ENCODE measurements at regions not wholly inside any gene's neighbourhood (a gene's known extent, or its start where the extent isn't known, plus 50 kb on each side); places are given as distances from the start of the nearest gene placed in this dataset.
"Not testable (repeated sequence)": the region's sequence is repeated elsewhere in the genome, so short reads cannot be mapped to it uniquely, and the experiment has no call there.

- H3K4me3 ChIP-seq (ENCODE audit: low read depth in 1 of 2, low read length in 2 of 2), result no peak overlapping the region
- H3K36me3 ChIP-seq (ENCODE audit: control insufficient read depth in 1 of 2, insufficient read depth in 2 of 2, low read length in 2 of 2), result no peaks in the 10 kb centered on the region
- H3K27me3 ChIP-seq (ENCODE audit: control insufficient read depth in 1 of 2, insufficient read depth in 2 of 2, low read length in 2 of 2), result no peaks in the 10 kb centered on the region
- H3K9me3 ChIP-seq (ENCODE audit: control insufficient read depth in 1 of 2, low read length in 2 of 2), result no peaks in the 10 kb centered on the region
- no peaks in the 10 kb centered on the region for H3K4me1 ChIP-seq (ENCODE audit: control insufficient read depth in 1 of 2, insufficient read depth in 2 of 2, low read length in 2 of 2)
- no peak overlapping the region for H3K27ac ChIP-seq (ENCODE audit: low read depth, low read length)
- no peak overlapping the region for H3K9ac ChIP-seq (ENCODE audit: low read depth in 1 of 2, low read length in 2 of 2)
Measured at GRCh38 chr5:130651440-130651839, 513.6 kb downstream of the HINT1 start.

- Histone ChIP-seq H3K9me3 (ENCODE audit: control insufficient read depth in 1 of 2, low read length in 2 of 2) (peaks cover 0 to 8% of the 10 kb centered on the region in 2 donors), H3K9ac (ENCODE audit: low read depth in 1 of 2, low read length in 2 of 2) (no peak overlapping the region), H3K4me3 (ENCODE audit: low read depth in 1 of 2, low read length in 2 of 2) (no peak overlapping the region), H3K27ac (ENCODE audit: low read depth, low read length) (no peak overlapping the region), H3K36me3 (ENCODE audit: control insufficient read depth in 1 of 2, insufficient read depth in 2 of 2, low read length in 2 of 2) (no peaks in the 10 kb centered on the region), H3K27me3 (ENCODE audit: control insufficient read depth in 1 of 2, insufficient read depth in 2 of 2, low read length in 2 of 2) (no peaks in the 10 kb centered on the region), H3K4me1 (ENCODE audit: control insufficient read depth in 1 of 2, insufficient read depth in 2 of 2, low read length in 2 of 2) (no peaks in the 10 kb centered on the region)
Measured at GRCh38 chr5:130643321-130643720, 521.7 kb downstream of the HINT1 start.

GRCh38 chr5:130642461-130642860, 522.6 kb downstream of the HINT1 start:
- no peaks in the 10 kb centered on the region for H3K4me1 ChIP-seq (ENCODE audit: control insufficient read depth in 1 of 2, insufficient read depth in 2 of 2, low read length in 2 of 2)
- no peak overlapping the region for H3K4me3 ChIP-seq (ENCODE audit: low read depth in 1 of 2, low read length in 2 of 2)
- no peak overlapping the region for H3K27ac ChIP-seq (ENCODE audit: low read depth, low read length)
- H3K36me3 ChIP-seq (ENCODE audit: control insufficient read depth in 1 of 2, insufficient read depth in 2 of 2, low read length in 2 of 2), result no peaks in the 10 kb centered on the region
- H3K9ac ChIP-seq (ENCODE audit: low read depth in 1 of 2, low read length in 2 of 2), result no peak overlapping the region
- H3K27me3 ChIP-seq (ENCODE audit: control insufficient read depth in 1 of 2, insufficient read depth in 2 of 2, low read length in 2 of 2), result no peaks in the 10 kb centered on the region
- H3K9me3 ChIP-seq (ENCODE audit: control insufficient read depth in 1 of 2, low read length in 2 of 2), result peaks cover 0 to 8% of the 10 kb centered on the region in 2 donors

- Histone ChIP-seq H3K27me3 (ENCODE audit: control insufficient read depth in 1 of 2, insufficient read depth in 2 of 2, low read length in 2 of 2) (no peaks in the 10 kb centered on the region), H3K9me3 (ENCODE audit: control insufficient read depth in 1 of 2, low read length in 2 of 2) (peaks cover 0 to 3% of the 10 kb centered on the region in 2 donors), H3K27ac (ENCODE audit: low read depth, low read length) (no peak overlapping the region), H3K9ac (ENCODE audit: low read depth in 1 of 2, low read length in 2 of 2) (no peak overlapping the region), H3K36me3 (ENCODE audit: control insufficient read depth in 1 of 2, insufficient read depth in 2 of 2, low read length in 2 of 2) (no peaks in the 10 kb centered on the region), H3K4me3 (ENCODE audit: low read depth in 1 of 2, low read length in 2 of 2) (no peak overlapping the region), H3K4me1 (ENCODE audit: control insufficient read depth in 1 of 2, insufficient read depth in 2 of 2, low read length in 2 of 2) (no peaks in the 10 kb centered on the region)
Measured at GRCh38 chr5:130627145-130627544, 537.9 kb downstream of the HINT1 start.

- H3K4me3 ChIP-seq (ENCODE audit: low read depth in 1 of 2, low read length in 2 of 2), result no peak overlapping the region
- H3K9ac ChIP-seq (ENCODE audit: low read depth in 1 of 2, low read length in 2 of 2), result no peak overlapping the region
- H3K4me1 ChIP-seq (ENCODE audit: control insufficient read depth in 1 of 2, insufficient read depth in 2 of 2, low read length in 2 of 2), result no peaks in the 10 kb centered on the region
- H3K36me3 ChIP-seq (ENCODE audit: control insufficient read depth in 1 of 2, insufficient read depth in 2 of 2, low read length in 2 of 2), result no peaks in the 10 kb centered on the region
- no peaks in the 10 kb centered on the region for H3K27me3 ChIP-seq (ENCODE audit: control insufficient read depth in 1 of 2, insufficient read depth in 2 of 2, low read length in 2 of 2)
- no peak overlapping the region for H3K27ac ChIP-seq (ENCODE audit: low read depth, low read length)
- H3K9me3 ChIP-seq (ENCODE audit: control insufficient read depth in 1 of 2, low read length in 2 of 2), result peaks cover 0 to 3% of the 10 kb centered on the region in 2 donors
Measured at GRCh38 chr5:130624805-130625204, 540.3 kb downstream of the HINT1 start.

- Histone ChIP-seq H3K9ac (ENCODE audit: low read depth in 1 of 2, low read length in 2 of 2) (no peak overlapping the region), H3K4me1 (ENCODE audit: control insufficient read depth in 1 of 2, insufficient read depth in 2 of 2, low read length in 2 of 2) (no peaks in the 10 kb centered on the region), H3K4me3 (ENCODE audit: low read depth in 1 of 2, low read length in 2 of 2) (no peak overlapping the region), H3K36me3 (ENCODE audit: control insufficient read depth in 1 of 2, insufficient read depth in 2 of 2, low read length in 2 of 2) (no peaks in the 10 kb centered on the region), H3K27me3 (ENCODE audit: control insufficient read depth in 1 of 2, insufficient read depth in 2 of 2, low read length in 2 of 2) (no peaks in the 10 kb centered on the region), H3K9me3 (ENCODE audit: control insufficient read depth in 1 of 2, low read length in 2 of 2) (peaks cover 0 to 4% of the 10 kb centered on the region in 2 donors), H3K27ac (ENCODE audit: low read depth, low read length) (no peak overlapping the region)
Measured at GRCh38 chr5:130616161-130616560, 548.9 kb downstream of the HINT1 start.

- no peak overlapping the region for H3K27ac ChIP-seq (ENCODE audit: low read depth, low read length)
- no peaks in the 10 kb centered on the region for H3K27me3 ChIP-seq (ENCODE audit: control insufficient read depth in 1 of 2, insufficient read depth in 2 of 2, low read length in 2 of 2)
Measured at GRCh38 chr5:130605234-130605633, 559.8 kb downstream of the HINT1 start.

GRCh38 chr5:130596647-130597046, 568.4 kb downstream of the HINT1 start:
- not testable (repeated sequence) for H3K27ac ChIP-seq (ENCODE audit: low read depth, low read length); H3K27me3 ChIP-seq (ENCODE audit: control insufficient read depth in 1 of 2, insufficient read depth in 2 of 2, low read length in 2 of 2); H3K4me3 ChIP-seq (ENCODE audit: low read depth in 1 of 2, low read length in 2 of 2); H3K9ac ChIP-seq (ENCODE audit: low read depth in 1 of 2, low read length in 2 of 2); H3K9me3 ChIP-seq (ENCODE audit: control insufficient read depth in 1 of 2, low read length in 2 of 2); H3K36me3 ChIP-seq (ENCODE audit: control insufficient read depth in 1 of 2, insufficient read depth in 2 of 2, low read length in 2 of 2); H3K4me1 ChIP-seq (ENCODE audit: control insufficient read depth in 1 of 2, insufficient read depth in 2 of 2, low read length in 2 of 2)

More at GRCh38 chr5:130605234-130605633, 559.8 kb downstream of the HINT1 start:
- H3K9ac ChIP-seq (ENCODE audit: low read depth in 1 of 2, low read length in 2 of 2), result no peak overlapping the region
- no peak overlapping the region for H3K4me3 ChIP-seq (ENCODE audit: low read depth in 1 of 2, low read length in 2 of 2)
- H3K4me1 ChIP-seq (ENCODE audit: control insufficient read depth in 1 of 2, insufficient read depth in 2 of 2, low read length in 2 of 2), result no peaks in the 10 kb centered on the region
- H3K36me3 ChIP-seq (ENCODE audit: control insufficient read depth in 1 of 2, insufficient read depth in 2 of 2, low read length in 2 of 2), result no peaks in the 10 kb centered on the region
- H3K9me3 ChIP-seq (ENCODE audit: control insufficient read depth in 1 of 2, low read length in 2 of 2), result no peaks in the 10 kb centered on the region

- no peaks in the 10 kb centered on the region for H3K27me3 ChIP-seq (ENCODE audit: control insufficient read depth in 1 of 2, insufficient read depth in 2 of 2, low read length in 2 of 2)
- H3K9ac ChIP-seq (ENCODE audit: low read depth in 1 of 2, low read length in 2 of 2), result no peak overlapping the region
- H3K9me3 ChIP-seq (ENCODE audit: control insufficient read depth in 1 of 2, low read length in 2 of 2), result peaks cover 0 to 4% of the 10 kb centered on the region in 2 donors
- no peak overlapping the region for H3K27ac ChIP-seq (ENCODE audit: low read depth, low read length)
- H3K36me3 ChIP-seq (ENCODE audit: control insufficient read depth in 1 of 2, insufficient read depth in 2 of 2, low read length in 2 of 2), result no peaks in the 10 kb centered on the region
- H3K4me1 ChIP-seq (ENCODE audit: control insufficient read depth in 1 of 2, insufficient read depth in 2 of 2, low read length in 2 of 2), result no peaks in the 10 kb centered on the region
- H3K4me3 ChIP-seq (ENCODE audit: low read depth in 1 of 2, low read length in 2 of 2), result no peak overlapping the region
Measured at GRCh38 chr5:130580264-130580663, 584.8 kb downstream of the HINT1 start.

GRCh38 chr5:130578354-130578753, 586.7 kb downstream of the HINT1 start:
- no peak overlapping the region for H3K9ac ChIP-seq (ENCODE audit: low read depth in 1 of 2, low read length in 2 of 2)
- H3K4me1 ChIP-seq (ENCODE audit: control insufficient read depth in 1 of 2, insufficient read depth in 2 of 2, low read length in 2 of 2), result no peaks in the 10 kb centered on the region
- peaks cover 0 to 4% of the 10 kb centered on the region in 2 donors for H3K9me3 ChIP-seq (ENCODE audit: control insufficient read depth in 1 of 2, low read length in 2 of 2)
- H3K4me3 ChIP-seq (ENCODE audit: low read depth in 1 of 2, low read length in 2 of 2), result no peak overlapping the region
- no peaks in the 10 kb centered on the region for H3K27me3 ChIP-seq (ENCODE audit: control insufficient read depth in 1 of 2, insufficient read depth in 2 of 2, low read length in 2 of 2)
- H3K27ac ChIP-seq (ENCODE audit: low read depth, low read length), result no peak overlapping the region
- no peaks in the 10 kb centered on the region for H3K36me3 ChIP-seq (ENCODE audit: control insufficient read depth in 1 of 2, insufficient read depth in 2 of 2, low read length in 2 of 2)

- Histone ChIP-seq H3K36me3 (ENCODE audit: control insufficient read depth in 1 of 2, insufficient read depth in 2 of 2, low read length in 2 of 2) (no peaks in the 10 kb centered on the region), H3K9me3 (ENCODE audit: control insufficient read depth in 1 of 2, low read length in 2 of 2) (no peaks in the 10 kb centered on the region), H3K4me1 (ENCODE audit: control insufficient read depth in 1 of 2, insufficient read depth in 2 of 2, low read length in 2 of 2) (no peaks in the 10 kb centered on the region), H3K27ac (ENCODE audit: low read depth, low read length) (no peak overlapping the region), H3K9ac (ENCODE audit: low read depth in 1 of 2, low read length in 2 of 2) (no peak overlapping the region), H3K27me3 (ENCODE audit: control insufficient read depth in 1 of 2, insufficient read depth in 2 of 2, low read length in 2 of 2) (no peaks in the 10 kb centered on the region), H3K4me3 (ENCODE audit: low read depth in 1 of 2, low read length in 2 of 2) (no peak overlapping the region)
Measured at GRCh38 chr5:130571076-130571475, 594.0 kb downstream of the HINT1 start.
